ENCODE measurements at regions not wholly inside any gene's neighbourhood (a gene's known extent, or its start where the extent isn't known, plus 50 kb on each side); places are given as distances from the start of the nearest gene placed in this dataset.

DNA sequence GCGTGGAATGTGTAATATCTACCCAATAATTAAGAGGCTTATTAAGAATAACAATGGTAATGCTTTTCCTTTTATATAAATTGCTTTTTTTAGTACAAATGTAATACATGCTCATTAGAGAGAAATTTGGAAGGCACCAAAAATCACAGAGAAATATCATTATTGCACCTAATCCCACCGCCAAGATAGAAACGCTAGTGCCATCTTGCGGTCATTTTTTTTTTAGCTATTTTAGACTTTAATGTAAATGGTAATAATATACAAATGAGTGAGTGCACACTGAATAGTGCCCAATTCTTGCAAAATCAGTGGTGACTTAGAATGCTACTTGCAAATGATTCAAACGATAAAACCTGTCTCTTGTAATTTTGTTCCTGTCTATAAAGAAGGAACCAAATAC is 576.8 kb upstream of the TMEM132C start:
- BruUV-seq (replicated peaks), result no TSS peak
- Histone ChIP-seq H3K36me3 (ENCODE audit: low read depth) (no peaks in the 10 kb centered on the region), H3K79me2 (ENCODE audit: low read depth) (no peaks in the 10 kb centered on the region), H3K9me3 (ENCODE audit: insufficient read depth, low read depth) (no peaks in the 10 kb centered on the region), H3F3A (ENCODE audit: insufficient read depth, low read depth) (no peaks in the 10 kb centered on the region), H3K4me1 (replicated peaks; ENCODE audit: insufficient read depth) (no peaks in the 10 kb centered on the region), H3K9me2 (ENCODE audit: insufficient read depth) (no peaks in the 10 kb centered on the region), H2AFZ (no peak overlapping the region), H4K20me1 (ENCODE audit: insufficient read depth) (no peaks in the 10 kb centered on the region), H3K27me3 (ENCODE audit: insufficient read depth, low read depth) (no peaks in the 10 kb centered on the region), H3K4me2 (no peak overlapping the region), H3K4me3 (no peak overlapping the region), H3K27ac (no peak overlapping the region)
- DNase-seq, result no peak
- intact Hi-C loops (cut with micrococcal nuclease; ENCODE audit: unreplicated experiment), result no loop called here
- TF ChIP-seq, protein P1, sequence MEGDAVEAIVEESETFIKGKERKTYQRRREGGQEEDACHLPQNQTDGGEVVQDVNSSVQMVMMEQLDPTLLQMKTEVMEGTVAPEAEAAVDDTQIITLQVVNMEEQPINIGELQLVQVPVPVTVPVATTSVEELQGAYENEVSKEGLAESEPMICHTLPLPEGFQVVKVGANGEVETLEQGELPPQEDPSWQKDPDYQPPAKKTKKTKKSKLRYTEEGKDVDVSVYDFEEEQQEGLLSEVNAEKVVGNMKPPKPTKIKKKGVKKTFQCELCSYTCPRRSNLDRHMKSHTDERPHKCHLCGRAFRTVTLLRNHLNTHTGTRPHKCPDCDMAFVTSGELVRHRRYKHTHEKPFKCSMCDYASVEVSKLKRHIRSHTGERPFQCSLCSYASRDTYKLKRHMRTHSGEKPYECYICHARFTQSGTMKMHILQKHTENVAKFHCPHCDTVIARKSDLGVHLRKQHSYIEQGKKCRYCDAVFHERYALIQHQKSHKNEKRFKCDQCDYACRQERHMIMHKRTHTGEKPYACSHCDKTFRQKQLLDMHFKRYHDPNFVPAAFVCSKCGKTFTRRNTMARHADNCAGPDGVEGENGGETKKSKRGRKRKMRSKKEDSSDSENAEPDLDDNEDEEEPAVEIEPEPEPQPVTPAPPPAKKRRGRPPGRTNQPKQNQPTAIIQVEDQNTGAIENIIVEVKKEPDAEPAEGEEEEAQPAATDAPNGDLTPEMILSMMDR (conservative IDR thresholded peaks at IDR 0.05), result peak; percentile 57
- TF ChIP-seq EZH2 (IDR thresholded peaks at IDR 0.05; ENCODE audit: low read depth), result no peak
- POLR2A ChIA-PET (ENCODE audit: unreplicated experiment), result no interaction called here
- CTCF ChIA-PET, result no interaction called here

DNA sequence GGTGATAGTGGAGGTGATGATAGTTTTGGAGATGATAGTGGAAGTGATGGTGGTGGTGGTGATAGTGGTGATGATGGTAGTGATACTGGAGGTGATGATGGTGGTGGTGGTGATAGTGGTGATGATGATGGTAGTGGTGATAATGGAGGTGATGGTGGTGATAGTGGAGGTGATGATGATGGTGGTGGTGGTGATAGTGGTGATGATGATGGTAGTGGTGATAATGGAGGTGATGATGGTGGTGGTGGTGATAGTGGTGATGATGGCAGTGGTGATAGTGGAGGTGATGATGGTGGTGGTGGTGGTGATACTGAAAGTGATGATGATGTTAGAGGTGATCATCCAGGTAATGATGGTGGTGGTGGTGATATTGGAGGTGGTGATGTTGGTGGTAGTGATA is 570.0 kb upstream of the TMEM132C start:
- TF ChIP-seq EZH2 (IDR thresholded peaks at IDR 0.05; ENCODE audit: low read depth), result no peak
- TF ChIP-seq, protein P1 (conservative IDR thresholded peaks at IDR 0.05), result no peak
- DNase-seq, result no peak
- no peaks in the 10 kb centered on the region for H3K79me2 ChIP-seq (ENCODE audit: low read depth)
- H3K27ac ChIP-seq, result no peak overlapping the region
- intact Hi-C loops (cut with micrococcal nuclease; ENCODE audit: unreplicated experiment), result no loop called here
- no peaks in the 10 kb centered on the region for H3K4me1 ChIP-seq (replicated peaks; ENCODE audit: insufficient read depth)
- BruUV-seq (replicated peaks), result no TSS peak
- no peaks in the 10 kb centered on the region for H3F3A ChIP-seq (ENCODE audit: insufficient read depth, low read depth)
- H4K20me1 ChIP-seq (ENCODE audit: insufficient read depth), result no peaks in the 10 kb centered on the region
- CTCF ChIA-PET, result no interaction called here
- no peak overlapping the region for H2AFZ ChIP-seq
- H3K27me3 ChIP-seq (ENCODE audit: insufficient read depth, low read depth), result peaks cover 13% of the 10 kb centered on the region; the same call in 1 of the 2 replicates
- no peaks in the 10 kb centered on the region for H3K36me3 ChIP-seq (ENCODE audit: low read depth)
- H3K9me3 ChIP-seq (ENCODE audit: insufficient read depth, low read depth), result no peaks in the 10 kb centered on the region
- no peak overlapping the region for H3K4me2 ChIP-seq
- H3K9me2 ChIP-seq (ENCODE audit: insufficient read depth), result no peaks in the 10 kb centered on the region
- H3K4me3 ChIP-seq, result no peak overlapping the region
- POLR2A ChIA-PET (ENCODE audit: unreplicated experiment), result no interaction called here

DNA sequence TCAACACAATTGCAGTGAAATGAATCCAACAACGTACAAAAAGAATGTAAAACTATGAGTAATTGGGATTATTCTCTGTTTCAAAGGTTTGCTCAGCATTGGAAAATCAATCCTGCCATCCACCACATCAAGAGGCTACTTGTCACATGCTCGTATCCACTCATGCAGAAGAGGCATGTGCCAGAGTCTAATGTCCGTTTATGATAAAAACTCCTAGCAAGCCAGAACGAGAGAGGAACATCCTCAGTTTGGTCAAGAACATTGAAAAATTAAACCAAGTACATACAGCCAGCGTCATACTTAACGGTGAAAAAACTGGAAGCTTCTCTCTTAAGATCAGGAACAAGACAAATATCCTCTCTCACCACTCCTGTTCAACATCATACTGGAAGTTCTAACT is 563.9 kb upstream of the TMEM132C start:
- no TSS peak for BruUV-seq (replicated peaks)
- Histone ChIP-seq H3K9me3 (ENCODE audit: insufficient read depth, low read depth) (no peaks in the 10 kb centered on the region), H3K9me2 (ENCODE audit: insufficient read depth) (no peaks in the 10 kb centered on the region), H3K36me3 (ENCODE audit: low read depth) (no peaks in the 10 kb centered on the region), H4K20me1 (ENCODE audit: insufficient read depth) (no peaks in the 10 kb centered on the region), H3K27me3 (ENCODE audit: insufficient read depth, low read depth) (peaks cover 21% of the 10 kb centered on the region), H3K79me2 (ENCODE audit: low read depth) (no peaks in the 10 kb centered on the region), H3K4me2 (no peak overlapping the region), H3K4me1 (replicated peaks; ENCODE audit: insufficient read depth) (no peaks in the 10 kb centered on the region), H3F3A (ENCODE audit: insufficient read depth, low read depth) (no peaks in the 10 kb centered on the region), H3K27ac (no peak overlapping the region), H3K4me3 (no peak overlapping the region), H2AFZ (no peak overlapping the region)
- no peak for DNase-seq
- ChIA-PET CTCF (interaction anchor here (0.7 kb wide), 1 partner anchor 9 kb away, joined by 4 read pairs; no protein-coding TSS in a partner anchor), POLR2A (ENCODE audit: unreplicated experiment) (no interaction called here)
- TF ChIP-seq, protein P1 (conservative IDR thresholded peaks at IDR 0.05), result no peak
- TF ChIP-seq EZH2 (IDR thresholded peaks at IDR 0.05; ENCODE audit: low read depth), result no peak
- intact Hi-C loops (cut with micrococcal nuclease; ENCODE audit: unreplicated experiment), result no loop called here
